Stimulated activated CD4-positive, alpha-beta T cell treated with anti-CD3 and anti-CD28 coated beads, Interleukin-12 subunit alpha, Interleukin-12 subunit beta, amount 100 ng/mL, for 4 hours (primary cell): ENCODE measurements at regions not wholly inside any gene's neighbourhood (a gene's known extent, or its start where the extent isn't known, plus 50 kb on each side); places are given as distances from the start of the nearest gene placed in this dataset.
"Not testable (repeated sequence)": the region's sequence is repeated elsewhere in the genome, so short reads cannot be mapped to it uniquely, and the experiment has no call there.

Experiments used
- DNase-seq: peaks from one replicate; pipeline ENCODE4 v3.0.0-alpha.2; 2020

GRCh38 chr2:82137441-82137840, 1832.9 kb upstream of the LRRTM1 start:
- DNase-seq: no peak

- no peak for DNase-seq
These were observed 1823.5 kb upstream of the LRRTM1 start for GRCh38 chr2:82128051-82128450.

GRCh38 chr2:82124629-82125028, 1820.1 kb upstream of the LRRTM1 start:
- DNase-seq: no peak

GRCh38 chr2:82120654-82121053, 1816.1 kb upstream of the LRRTM1 start:
- no peak for DNase-seq

- DNase-seq: no peak
These were observed 1815.6 kb upstream of the LRRTM1 start for GRCh38 chr2:82120115-82120514.

- DNase-seq: no peak
These were observed 1804.9 kb upstream of the LRRTM1 start for GRCh38 chr2:82109418-82109817.

DNA sequence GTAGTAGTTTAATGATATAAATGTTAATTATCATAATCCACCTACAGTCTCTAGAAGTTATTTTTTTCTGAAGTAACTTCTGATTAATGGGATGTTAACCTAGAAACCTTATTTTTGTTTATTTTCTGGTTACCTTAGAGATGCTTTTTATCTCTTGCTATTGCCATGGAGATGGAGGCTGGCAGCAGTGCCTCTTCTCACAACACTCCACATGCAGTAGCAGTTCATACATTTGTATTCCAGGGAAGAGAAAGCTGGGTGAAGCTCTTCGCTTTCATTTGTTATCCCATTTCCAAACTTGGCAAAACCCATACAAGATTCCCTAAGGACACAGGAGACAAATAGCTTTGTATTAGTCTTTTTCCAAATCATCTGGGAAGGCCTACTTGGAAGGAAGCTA, 1794.1 kb upstream of the LRRTM1 start:
- no peak for DNase-seq

DNA sequence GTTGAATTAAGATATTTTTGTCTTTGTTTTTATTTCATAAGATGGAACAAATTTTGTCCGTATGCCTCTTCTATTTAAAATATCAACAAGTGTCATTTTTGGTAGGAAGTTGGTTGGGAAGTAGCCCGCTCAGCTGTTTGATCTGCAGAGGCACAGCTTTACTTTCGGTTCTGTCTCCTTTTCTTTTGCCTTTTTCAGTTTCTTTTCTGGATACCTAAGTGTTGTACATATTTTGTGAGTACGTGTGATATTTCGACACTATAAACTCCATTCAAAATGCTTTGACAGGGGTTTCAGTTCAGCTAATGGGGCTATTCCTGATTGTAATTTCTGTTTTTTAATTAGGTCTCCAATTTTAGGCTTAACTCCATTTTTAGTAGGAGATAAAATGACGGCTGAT, 1785.0 kb upstream of the LRRTM1 start:
- no peak for DNase-seq

DNA sequence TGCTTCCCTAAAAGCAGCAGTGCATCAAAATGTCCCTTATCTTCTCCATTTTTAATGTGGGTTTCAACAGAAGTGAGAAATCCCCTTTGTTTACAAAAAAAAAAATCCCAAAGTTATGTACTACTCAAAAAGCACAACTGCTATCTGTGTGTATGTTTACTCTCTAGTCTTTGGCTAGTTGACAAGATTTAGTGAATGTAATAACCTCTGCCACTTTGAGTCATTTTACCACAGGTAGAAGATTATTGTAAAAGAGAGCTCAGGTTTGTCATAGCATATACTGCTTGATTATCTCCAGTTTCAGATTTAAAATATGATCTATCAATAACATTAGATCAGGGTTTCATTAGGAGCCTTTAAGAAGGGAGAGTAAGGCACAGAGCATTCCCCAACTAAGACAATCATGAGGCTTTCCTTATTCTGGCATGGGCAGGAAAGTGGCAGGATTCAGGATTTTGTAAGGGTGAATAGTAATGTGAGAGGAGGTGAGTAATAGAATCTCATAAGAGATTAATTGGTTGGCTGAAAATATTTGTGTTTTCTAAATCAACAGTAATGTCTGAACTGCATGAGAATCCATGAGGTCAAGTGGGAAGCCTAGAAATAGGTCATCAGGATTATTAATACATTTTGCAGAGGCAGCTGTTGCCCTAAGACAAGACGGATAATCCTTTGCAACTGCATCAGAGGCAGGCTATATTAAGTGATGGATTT, 1780.3 kb upstream of the LRRTM1 start:
- no peak for DNase-seq

DNA sequence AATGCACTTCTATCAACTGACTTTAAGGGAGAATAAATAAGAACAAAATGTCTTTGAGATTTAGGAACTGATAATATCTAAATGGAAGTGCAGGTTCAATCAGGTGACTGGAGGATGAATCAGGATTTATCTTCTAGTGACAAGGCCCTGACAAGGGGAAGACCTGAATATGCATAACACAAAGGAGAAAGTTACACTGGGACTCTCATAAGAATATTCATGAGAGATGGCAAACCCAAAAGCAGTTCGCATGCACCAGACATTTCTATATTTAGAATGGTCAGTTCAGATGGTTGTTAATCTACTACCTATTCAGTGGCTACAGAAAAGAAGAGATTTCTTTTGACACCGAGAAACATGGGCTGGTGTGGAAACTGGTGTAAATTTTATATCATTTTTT, 1771.3 kb upstream of the LRRTM1 start:
- no peak for DNase-seq

GRCh38 chr2:82062463-82062862, 1757.9 kb upstream of the LRRTM1 start:
- DNase-seq: no peak

GRCh38 chr2:82055846-82056245, 1751.3 kb upstream of the LRRTM1 start:
- no peak for DNase-seq

- DNase-seq: no peak
These were observed 1739.3 kb upstream of the LRRTM1 start for GRCh38 chr2:82043867-82044266.

- no peak for DNase-seq
These were observed 1723.5 kb upstream of the LRRTM1 start for GRCh38 chr2:82027921-82028615.

DNA sequence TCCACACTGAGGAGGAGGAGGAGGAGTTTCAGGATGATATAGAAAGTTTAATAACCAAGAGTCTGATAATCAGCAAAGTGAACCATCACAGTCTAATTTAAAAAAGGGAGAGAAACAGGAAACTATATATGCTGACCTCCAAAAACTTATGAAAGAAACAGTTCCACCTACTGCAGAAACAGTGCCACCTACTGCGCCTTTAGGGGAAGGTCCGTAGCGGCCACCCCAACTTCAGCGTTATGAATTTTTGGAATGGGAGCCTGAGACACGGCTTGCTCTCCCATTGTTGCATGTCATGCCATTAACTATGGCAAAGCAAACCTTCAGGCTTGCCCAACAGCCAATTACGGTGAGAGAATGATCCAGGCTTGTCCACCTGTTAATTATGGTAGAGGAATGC, 1719.2 kb upstream of the LRRTM1 start:
- DNase-seq: no peak

GRCh38 chr2:82013641-82014040, 1709.1 kb upstream of the LRRTM1 start:
- no peak for DNase-seq

DNA sequence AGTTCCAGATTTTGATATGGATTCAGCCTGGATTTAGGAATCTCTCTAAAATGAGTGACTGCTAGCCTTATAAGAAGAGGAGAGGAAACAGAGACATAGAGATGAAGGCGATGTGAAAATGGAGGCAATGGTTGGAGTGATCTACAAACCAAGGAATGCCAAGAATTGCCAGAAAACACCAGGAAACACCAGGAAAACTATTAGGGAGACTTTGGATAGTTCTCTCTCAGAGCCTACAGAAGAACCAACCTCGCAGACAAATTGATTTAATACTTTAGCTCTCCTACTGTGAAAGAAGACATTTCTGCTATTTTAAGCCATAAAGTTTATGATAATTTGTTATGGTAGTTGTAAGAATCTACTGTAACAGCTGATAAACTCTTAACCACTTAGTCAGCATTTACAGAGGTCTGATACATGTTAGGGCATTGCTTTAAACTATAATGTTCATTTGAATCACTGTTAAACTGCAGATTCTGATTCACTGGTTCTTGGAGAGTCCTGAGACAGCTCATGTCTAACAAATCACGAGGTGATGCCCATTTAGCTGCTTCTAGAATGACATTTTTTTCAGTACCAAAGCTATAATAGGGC, 1702.6 kb upstream of the LRRTM1 start:
- no peak for DNase-seq

- DNase-seq: not testable (repeated sequence)
These were observed 1701.3 kb upstream of the LRRTM1 start for GRCh38 chr2:82005889-82006288.

DNA sequence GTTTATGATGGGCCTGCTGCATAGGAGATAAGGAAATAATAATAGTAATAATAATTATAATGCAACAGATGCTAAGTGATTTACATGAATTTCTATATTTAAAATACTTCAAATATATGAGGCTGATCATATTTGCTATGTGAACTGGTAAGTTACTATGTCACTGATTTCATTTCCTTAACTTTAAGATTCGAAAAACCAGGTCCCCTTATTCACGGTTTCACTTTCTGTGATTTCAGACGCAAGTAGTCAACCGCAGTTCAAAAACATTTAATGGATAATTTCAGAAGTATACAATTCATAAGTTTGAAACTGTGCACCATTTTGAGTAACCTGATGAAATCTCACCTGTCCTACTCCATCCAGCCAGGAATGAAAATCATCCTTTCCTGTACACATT, 1697.1 kb upstream of the LRRTM1 start:
- no peak for DNase-seq

DNA sequence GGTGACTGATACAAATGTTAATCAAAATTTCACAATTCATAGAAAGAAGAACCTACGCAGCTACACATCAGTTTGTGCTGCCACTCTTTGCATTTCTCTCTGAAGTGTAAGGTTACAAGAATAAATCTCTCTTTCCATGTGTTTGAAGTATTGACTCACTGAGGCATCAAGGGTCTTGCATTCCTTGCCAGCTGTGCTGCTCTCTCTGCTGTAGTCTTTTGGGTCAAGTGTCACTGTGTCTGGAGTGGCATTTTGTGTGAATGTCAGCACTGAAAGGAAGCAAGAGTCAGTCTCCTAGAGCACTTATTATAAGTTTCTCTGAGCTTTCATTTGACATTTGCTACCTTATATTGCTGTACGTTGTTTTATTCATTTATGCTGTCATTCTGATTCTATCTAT, 1696.1 kb upstream of the LRRTM1 start:
- DNase-seq: no peak

- no peak for DNase-seq
These were observed 1691.8 kb upstream of the LRRTM1 start for GRCh38 chr2:81996332-81996731.

DNA sequence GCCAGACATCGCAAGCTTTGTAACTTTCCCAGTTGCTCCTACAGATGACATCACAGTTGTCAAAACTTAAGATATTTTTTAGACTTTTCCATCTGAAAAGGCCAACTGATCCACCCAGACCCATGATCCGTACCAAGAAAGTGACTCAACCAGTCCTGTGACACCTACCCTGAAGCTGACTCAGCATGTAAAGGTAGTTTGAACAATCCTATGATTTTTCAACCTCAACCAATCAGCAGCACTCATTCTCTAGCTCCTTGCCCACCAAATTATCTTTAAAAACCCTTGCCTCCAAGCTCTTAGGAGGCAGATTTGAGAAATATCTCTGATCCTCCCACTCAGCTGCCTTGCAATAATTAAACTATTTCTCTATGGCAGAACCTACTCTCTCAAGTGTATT, 1686.7 kb upstream of the LRRTM1 start:
- DNase-seq: no peak

GRCh38 chr2:81987370-81987769, 1682.8 kb upstream of the LRRTM1 start:
- no peak for DNase-seq

DNA sequence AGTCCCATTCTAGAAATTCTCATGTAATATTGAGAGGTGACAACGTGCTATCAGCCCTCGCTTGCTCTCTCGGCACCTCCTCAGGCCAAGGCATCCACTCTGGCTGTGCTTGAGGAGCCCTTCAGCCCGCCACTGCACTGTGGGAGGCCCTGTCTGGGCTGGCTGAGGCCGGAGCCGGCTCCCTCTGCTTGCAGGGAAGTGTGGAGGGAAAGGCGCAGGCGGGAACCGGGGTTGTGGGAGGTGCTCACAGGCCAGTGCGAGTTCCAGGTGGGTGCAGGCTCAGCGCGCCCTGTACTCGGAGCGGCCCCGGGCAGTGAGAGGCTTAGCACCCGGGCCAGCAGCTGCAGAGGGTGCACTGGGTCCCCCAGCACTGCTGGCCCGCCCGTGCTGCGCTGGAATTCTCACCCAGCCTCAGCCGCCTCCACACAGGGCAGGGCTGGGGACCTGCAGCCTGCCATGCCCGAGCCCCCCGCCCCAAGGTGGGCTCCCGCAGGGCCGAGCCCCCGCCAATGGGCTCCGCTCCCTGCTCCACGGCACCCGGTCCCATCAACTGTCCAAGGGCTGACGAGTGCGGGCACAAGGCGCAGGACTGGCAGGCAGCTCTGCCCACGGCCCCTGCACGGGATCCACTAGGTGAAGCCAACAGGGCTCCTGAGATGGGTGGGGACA, 1680.6 kb upstream of the LRRTM1 start:
- no peak for DNase-seq
